Effector CD8-positive, alpha-beta T cell (primary cell): ENCODE measurements at regions not wholly inside any gene's neighbourhood (a gene's known extent, or its start where the extent isn't known, plus 50 kb on each side); places are given as distances from the start of the nearest gene placed in this dataset.
"Not testable (repeated sequence)": the region's sequence is repeated elsewhere in the genome, so short reads cannot be mapped to it uniquely, and the experiment has no call there.

Experiments
- DNase-seq: peaks from one replicate; lab custom pipeline; 2025; lab: John Stamatoyannopoulos, UW

DNA sequence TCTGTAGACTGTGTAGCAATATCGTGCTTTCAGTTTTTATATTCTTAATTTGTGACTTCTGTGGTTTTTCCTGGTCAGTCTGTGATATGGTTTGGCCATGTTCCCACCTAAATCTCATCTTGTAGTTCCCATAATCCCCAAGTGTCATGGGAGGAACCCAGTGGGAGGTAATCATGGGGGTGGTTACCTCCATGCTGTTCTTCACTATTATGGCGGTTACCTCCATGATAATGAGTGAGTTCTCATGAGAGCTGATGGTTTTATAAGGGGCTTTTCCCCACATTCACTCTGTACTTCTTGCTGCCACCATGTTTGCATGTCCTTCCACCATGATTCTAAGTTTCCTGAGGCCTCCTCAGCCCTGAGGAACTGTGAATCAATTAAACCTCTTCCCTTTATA, 169.8 kb downstream of the LEPR start:
- no peak for DNase-seq

DNA sequence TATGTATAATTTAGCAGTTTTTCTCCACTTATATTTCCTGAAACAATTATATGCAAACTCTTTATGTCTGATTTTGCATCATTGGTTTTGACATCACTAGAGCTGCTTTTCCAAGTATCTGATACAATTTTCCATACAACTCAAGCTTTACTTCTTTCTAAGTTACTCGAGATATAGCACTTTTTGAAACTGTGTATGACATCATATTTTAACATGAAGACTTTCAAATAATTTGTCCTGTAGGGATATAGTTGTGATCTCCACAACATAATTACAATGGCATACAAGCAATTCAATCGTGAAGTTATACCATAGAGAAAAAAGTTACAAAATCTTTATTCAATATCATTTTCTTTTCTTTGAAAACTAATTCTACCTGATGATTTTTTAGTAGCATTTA, 173.0 kb downstream of the LEPR start:
- no peak for DNase-seq

DNA sequence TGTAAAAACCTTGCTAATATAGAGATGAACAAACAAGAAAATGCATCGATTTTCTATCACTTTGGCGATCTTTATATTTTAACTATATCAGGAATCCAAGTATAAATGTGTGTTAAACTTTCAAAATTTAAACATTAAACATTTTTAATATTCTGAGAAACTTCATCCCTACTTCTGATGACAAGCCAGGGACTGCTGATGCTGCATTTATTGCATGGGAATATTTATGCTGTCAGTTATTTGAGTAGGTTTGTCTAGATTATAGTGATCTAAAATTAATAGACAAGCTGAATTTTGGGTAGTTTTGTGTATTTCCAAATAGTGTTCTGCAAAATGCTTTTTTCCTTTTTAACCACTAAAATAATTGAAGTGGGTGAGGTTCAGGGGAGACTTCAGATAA, 175.3 kb downstream of the LEPR start:
- no peak for DNase-seq

GRCh38 chr1:65596768-65597167, 176.3 kb downstream of the LEPR start:
- no peak for DNase-seq

DNA sequence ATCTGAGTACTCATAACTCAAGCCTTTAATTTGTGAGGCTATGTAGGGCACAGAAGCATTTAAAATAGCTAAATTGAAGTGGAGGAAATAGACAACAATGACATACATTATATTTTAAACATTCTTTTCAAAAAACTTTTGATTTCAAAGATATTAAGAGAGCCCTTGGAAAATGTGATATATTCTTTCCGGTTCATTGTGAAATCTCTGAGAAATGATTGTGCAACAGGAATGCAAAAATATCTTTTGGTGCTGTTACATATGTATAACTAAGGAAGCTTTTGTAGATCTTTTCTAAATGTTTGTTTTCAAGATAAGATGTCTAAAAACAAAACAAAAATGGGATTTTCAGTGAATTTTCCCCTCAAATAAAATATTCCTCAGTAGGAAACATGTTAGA, 185.2 kb downstream of the LEPR start:
- DNase-seq: no peak

DNA sequence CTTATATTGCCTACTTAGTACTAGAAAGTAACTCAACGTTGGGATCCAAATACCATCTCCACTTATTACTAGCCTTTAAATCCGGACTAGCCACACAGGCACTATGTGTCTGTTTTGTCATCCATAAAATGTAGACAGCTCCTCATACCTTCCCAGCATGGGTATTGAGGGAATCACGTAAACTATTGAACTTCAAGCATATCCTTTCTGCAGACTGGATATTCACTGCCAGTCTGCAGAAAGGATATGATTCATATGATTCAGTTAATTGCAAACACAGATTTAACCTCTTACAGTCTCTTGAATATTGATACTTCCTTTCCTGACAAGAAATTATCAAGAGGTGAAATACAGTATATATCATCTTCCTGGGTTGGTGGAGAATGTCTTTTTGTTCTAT, 186.0 kb downstream of the LEPR start:
- no peak for DNase-seq

DNA sequence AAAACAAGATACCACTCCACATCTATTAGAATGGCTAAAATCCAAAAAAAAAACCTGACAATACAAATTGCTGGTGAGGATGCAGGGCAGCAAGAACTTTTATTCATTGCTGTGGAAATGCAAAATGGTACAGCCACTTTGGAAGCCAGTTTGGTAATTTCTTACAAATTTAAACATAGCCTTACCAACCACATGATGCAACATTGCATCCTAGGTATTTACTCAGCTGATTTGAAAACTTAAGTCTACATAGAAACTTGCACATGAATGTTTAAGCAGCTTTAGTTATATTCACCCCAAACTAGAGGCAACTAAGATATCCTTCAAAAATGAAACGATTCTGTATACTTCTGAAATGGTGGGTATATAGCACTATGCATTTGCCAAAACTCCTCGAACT, 178.8 kb upstream of the PDE4B start:
- DNase-seq: no peak

GRCh38 chr1:65615859-65616258, 176.8 kb upstream of the PDE4B start:
- DNase-seq: no peak

DNA sequence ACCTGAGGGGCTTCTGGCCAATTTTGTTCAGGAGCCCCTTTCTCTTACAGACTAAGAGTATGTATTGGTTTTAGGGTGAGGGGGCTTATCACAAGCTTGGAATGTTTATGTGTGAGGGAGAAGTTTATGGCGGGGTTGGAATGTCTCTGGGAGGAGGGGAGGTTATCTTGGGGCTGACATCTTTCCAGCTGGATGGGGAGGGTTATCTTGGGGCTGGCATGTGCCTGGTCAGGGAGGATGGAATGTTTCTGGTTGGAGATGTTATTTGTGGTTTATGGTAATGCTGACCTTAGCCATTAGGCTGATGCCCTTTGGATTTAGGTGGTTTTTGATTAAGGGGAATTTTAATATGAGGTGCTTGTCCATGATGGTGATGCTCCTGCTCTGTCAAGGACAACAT, 171.0 kb upstream of the PDE4B start:
- DNase-seq: not testable (repeated sequence)

- DNase-seq: no peak
Measured at GRCh38 chr1:65623895-65624294, 168.8 kb upstream of the PDE4B start.

DNA sequence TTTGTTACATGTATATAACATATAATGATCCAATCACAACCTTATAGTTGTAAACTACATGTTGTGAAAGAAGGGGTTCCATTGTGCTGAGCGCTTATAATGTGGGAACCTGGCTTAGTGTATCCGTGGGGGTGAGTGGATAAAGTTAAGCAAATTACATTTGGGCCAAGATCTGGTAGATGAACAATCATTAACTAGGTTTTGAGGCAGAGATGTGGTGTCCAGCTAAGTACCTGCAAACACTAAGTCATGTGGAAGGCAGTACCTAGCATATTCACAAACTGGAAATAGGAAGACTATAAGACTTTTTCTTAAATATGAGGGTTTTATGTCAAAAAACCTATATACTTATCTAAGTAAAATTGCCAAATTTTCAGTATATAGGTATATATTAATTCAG, 167.2 kb upstream of the PDE4B start:
- DNase-seq: no peak

DNA sequence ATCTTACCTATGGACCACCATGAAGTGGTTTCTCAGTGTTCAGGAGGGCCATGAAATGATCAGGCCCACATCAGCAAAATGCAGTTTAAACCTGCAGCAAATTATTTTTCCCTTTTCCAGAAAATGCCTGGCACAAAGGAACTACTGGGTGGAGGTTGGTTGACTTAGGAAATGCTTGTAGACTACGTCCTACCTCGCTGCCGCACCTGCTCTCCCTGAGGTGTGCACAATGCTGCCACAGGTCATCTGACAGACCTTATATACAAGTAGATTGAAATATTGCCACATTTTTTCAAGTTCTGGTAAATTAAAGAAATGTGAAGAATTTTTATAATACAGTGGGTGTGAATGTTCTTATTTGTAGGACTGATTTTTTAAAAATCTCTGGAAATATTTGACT, 166.7 kb upstream of the PDE4B start:
- no peak for DNase-seq

GRCh38 chr1:65629788-65630187, 162.9 kb upstream of the PDE4B start:
- no peak for DNase-seq

GRCh38 chr1:65630855-65631254, 161.8 kb upstream of the PDE4B start:
- DNase-seq: no peak

DNA sequence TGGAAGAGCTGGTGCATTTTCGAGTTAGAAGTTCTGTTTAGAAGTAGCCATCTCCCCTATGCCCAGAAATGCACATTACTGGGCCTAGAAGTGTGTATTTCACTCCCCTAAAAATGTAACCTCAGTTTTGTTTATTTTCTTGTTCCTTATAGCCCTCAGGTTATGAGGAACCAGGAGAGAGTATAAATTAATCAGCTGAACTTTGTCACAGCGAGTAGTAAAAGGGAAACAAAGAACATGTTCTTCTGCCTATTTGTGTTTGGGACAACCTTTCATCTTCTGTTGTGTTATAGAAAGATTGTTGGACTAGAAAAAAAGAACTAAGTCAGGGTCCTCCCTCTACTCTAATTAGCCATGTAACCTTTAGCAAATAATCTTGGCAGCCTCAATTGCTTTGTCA, 160.5 kb upstream of the PDE4B start:
- no peak for DNase-seq

- DNase-seq: no peak
Measured at GRCh38 chr1:65640046-65640445, 152.6 kb upstream of the PDE4B start.

- DNase-seq: not testable (repeated sequence)
Measured at GRCh38 chr1:65649185-65649584, 143.5 kb upstream of the PDE4B start.

- no peak for DNase-seq
Measured at GRCh38 chr1:65650682-65651081, 142.0 kb upstream of the PDE4B start.

DNA sequence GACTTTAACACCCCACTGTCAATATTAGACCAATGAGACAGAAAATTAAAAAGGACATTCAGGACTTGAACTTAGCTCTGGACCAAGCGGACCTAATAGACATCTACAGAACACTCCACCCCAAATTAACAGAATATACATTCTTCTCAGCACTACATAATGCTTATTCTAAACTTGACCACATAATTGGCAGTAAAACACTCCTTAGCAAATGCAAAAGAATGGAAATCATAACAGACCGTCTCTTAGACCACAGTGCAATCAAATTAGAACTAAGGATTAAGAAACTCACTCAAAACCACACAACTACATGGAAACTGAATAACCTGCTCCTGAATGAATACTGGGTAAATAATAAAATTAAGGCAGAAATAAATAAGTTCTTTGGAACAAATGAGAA, 138.2 kb upstream of the PDE4B start:
- DNase-seq: not testable (repeated sequence)

DNA sequence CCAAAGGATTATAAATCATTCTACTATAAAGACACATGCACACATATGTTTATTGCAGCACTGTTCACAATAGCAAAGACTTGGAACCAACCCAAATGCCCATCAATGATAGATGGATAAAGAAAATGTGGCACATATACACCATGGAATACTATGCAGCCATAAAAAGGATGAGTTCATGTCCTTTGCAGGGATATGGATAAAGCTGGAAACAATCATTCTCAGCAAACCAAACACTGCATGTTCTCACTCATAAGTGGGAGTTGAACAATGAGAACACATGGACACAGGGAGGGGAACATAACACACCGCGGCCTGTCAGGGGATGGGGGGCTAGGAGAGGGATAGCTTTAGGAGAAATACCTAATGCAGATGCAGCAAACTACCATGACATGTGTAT, 135.1 kb upstream of the PDE4B start:
- DNase-seq: not testable (repeated sequence)

DNA sequence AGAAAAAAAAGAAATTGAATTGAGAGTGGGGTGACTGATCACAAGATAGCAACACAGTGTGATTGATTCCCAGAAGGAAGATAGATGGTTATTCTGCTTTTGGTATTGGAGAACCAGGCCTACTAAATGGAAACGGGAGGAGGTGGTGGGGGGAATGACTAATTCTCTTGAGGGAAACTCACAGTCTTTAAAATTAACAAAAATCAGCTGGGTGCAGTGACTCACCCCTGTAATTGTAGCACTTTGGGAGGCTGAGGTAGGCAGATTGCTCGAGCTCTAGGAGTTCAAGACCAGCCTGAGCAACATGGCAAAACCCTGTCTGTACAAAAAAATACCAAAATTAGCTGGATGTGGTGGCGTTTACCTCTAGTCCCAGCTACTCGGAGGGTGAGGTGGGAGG, 134.6 kb upstream of the PDE4B start:
- DNase-seq: no peak

DNA sequence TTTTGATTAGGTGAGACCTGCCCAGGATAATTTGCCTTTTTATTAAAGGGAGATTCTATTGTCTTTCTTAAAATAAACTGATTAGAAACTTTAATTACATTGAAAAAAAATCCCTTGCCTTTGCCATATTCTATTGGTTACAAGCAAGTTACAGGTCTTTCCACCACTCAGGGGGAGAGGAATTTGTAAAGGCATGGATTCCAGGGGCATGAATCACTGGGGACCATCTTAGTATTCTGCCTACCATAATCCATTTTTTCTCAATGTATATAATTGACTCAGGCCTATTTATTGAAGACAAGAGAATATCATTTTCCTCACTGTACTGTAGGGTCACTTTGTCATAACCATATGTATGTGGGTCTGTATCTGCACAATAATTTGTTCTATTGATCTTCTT, 124.3 kb upstream of the PDE4B start:
- DNase-seq: no peak

- DNase-seq: no peak
Measured at GRCh38 chr1:65670518-65670917, 122.2 kb upstream of the PDE4B start.

DNA sequence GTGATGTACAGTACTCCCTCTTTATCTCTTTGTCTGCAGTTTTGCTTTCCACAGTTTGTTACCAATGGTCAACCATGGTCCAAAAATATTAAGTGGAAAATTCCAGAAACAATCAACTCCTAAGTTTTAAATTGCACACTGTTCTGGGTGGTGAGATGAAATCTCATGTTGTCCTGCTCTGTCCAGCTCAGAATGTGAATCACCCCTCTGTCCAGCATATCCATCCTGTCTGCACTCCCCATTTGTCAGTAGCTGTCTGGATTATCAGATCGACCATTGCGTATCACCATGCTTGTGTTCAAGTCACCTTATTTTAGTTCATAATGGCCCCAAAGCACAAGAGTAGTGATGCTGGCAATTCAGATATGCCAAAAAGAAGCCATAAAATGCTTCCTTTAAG, 118.2 kb upstream of the PDE4B start:
- no peak for DNase-seq

- no peak for DNase-seq
Measured at GRCh38 chr1:65679773-65680172, 112.9 kb upstream of the PDE4B start.
